BE2C (cell line): ENCODE measurements at regions not wholly inside any gene's neighbourhood (a gene's known extent, or its start where the extent isn't known, plus 50 kb on each side); places are given as distances from the start of the nearest gene placed in this dataset.

Experiments used
- DNase-seq: peaks from one replicate; pipeline ENCODE4 v3.0.0-alpha.2; 2020
- H3K27me3 ChIP-seq: fragments of 250-450 bp; sonication (Bioruptor Pico); 2 replicates; pipeline ENCODE4 v1.5.1; 2020; ENCODE audit warnings: mild to moderate bottlenecking
- H3K36me3 ChIP-seq: fragments of 250-450 bp; sonication (Bioruptor Pico); 2 replicates; pipeline ENCODE4 v1.5.1; 2020; ENCODE audit warnings: mild to moderate bottlenecking
- H3K4me1 ChIP-seq: fragments of 250-450 bp; sonication (Bioruptor Pico); 2 replicates; pipeline ENCODE4 v1.5.1; 2020
- H3K4me3 ChIP-seq: 2 replicates; pipeline ENCODE4 v1.5.1; 2011; ENCODE audit warnings: low read depth, low read length
- H3K9me3 ChIP-seq: fragments of 250-450 bp; sonication (Bioruptor Pico); 2 replicates; pipeline ENCODE4 v1.5.1; 2020
- TF ChIP-seq, protein P1 (sequence below): IDR thresholded peaks from 2 replicates; pipeline ENCODE4 v1.5.1; 2012; ENCODE audit warnings: mild to moderate bottlenecking, low read depth, low read length

- H3K9me3 ChIP-seq = no peaks in the 10 kb centered on the region
- H3K4me1 ChIP-seq = no peaks in the 10 kb centered on the region
- no peak for DNase-seq
- TF ChIP-seq, protein P1, sequence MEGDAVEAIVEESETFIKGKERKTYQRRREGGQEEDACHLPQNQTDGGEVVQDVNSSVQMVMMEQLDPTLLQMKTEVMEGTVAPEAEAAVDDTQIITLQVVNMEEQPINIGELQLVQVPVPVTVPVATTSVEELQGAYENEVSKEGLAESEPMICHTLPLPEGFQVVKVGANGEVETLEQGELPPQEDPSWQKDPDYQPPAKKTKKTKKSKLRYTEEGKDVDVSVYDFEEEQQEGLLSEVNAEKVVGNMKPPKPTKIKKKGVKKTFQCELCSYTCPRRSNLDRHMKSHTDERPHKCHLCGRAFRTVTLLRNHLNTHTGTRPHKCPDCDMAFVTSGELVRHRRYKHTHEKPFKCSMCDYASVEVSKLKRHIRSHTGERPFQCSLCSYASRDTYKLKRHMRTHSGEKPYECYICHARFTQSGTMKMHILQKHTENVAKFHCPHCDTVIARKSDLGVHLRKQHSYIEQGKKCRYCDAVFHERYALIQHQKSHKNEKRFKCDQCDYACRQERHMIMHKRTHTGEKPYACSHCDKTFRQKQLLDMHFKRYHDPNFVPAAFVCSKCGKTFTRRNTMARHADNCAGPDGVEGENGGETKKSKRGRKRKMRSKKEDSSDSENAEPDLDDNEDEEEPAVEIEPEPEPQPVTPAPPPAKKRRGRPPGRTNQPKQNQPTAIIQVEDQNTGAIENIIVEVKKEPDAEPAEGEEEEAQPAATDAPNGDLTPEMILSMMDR = no peak
- no peak overlapping the region for H3K4me3 ChIP-seq
- H3K36me3 ChIP-seq = no peaks in the 10 kb centered on the region
- no peaks in the 10 kb centered on the region for H3K27me3 ChIP-seq
Observed at GRCh38 chr12:115691123-115691522, 586.4 kb downstream of the MED13L start.

GRCh38 chr12:115687094-115687493 is 590.4 kb downstream of the MED13L start:
- no peaks in the 10 kb centered on the region for H3K4me1 ChIP-seq
- no peak overlapping the region for H3K4me3 ChIP-seq
- H3K36me3 ChIP-seq = no peaks in the 10 kb centered on the region
- TF ChIP-seq, protein P1 = no peak
- no peaks in the 10 kb centered on the region for H3K27me3 ChIP-seq
- no peaks in the 10 kb centered on the region for H3K9me3 ChIP-seq
- no peak for DNase-seq

DNA sequence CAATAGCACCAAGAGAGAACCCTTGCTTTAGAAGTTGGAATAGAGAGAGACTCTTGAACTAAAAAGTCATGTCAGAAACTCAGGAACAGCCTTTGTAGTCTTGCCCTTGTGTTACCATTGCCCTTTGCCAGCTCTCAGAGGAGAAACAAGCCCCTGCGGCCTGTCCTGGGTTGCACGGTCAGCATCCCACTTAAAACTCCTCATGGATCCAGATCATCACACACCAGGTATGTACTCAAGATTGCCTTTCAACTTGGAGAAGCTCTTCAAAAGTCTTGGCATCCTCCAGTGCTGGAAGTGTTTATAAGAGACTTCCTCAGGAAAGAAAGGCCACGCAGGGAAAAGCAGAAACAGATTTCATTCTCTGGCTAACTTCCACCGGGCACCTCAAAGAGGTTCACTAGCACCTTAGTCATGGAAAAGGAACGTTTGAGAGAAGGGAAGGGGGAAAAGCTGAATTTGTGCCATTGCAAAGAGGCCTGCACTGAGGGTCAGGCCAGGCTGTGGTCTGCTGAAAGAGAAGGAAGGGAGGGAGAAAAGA is 594.2 kb downstream of the MED13L start:
- Histone ChIP-seq H3K4me3 (no peak overlapping the region), H3K4me1 (no peaks in the 10 kb centered on the region), H3K9me3 (no peaks in the 10 kb centered on the region), H3K36me3 (no peaks in the 10 kb centered on the region), H3K27me3 (no peaks in the 10 kb centered on the region)
- TF ChIP-seq, protein P1 = no peak
- no peak for DNase-seq

DNA sequence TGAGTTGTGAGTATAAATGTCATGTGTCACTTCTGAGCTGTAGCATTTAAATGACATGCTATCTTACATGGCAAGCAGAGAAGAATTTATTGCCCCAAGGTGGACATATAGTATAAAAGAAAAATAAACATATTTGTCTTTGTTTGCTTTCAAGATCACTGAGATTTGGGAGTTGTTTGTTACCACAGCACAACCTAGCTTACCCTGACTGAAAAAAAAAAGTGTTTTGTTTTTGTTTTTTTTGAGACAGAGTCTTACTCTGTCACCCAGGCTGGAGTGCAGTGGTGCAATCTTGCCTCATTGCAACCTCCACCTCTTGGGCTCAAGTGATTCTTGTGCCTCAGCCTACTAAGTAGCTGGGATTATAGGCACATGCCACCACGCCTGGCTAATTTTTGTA is 596.5 kb downstream of the MED13L start:
- no peaks in the 10 kb centered on the region for H3K27me3 ChIP-seq
- peaks cover 6% of the 10 kb centered on the region for H3K9me3 ChIP-seq
- H3K4me3 ChIP-seq = no peak overlapping the region
- TF ChIP-seq, protein P1 = no peak
- no peaks in the 10 kb centered on the region for H3K4me1 ChIP-seq
- DNase-seq = no peak
- H3K36me3 ChIP-seq = no peaks in the 10 kb centered on the region

GRCh38 chr12:115672506-115673080 is 604.9 kb downstream of the MED13L start:
- peaks cover 6% of the 10 kb centered on the region for H3K9me3 ChIP-seq
- no peaks in the 10 kb centered on the region for H3K27me3 ChIP-seq
- H3K36me3 ChIP-seq = no peaks in the 10 kb centered on the region
- no peak for DNase-seq
- H3K4me3 ChIP-seq = no peak overlapping the region
- TF ChIP-seq, protein P1 = no peak
- H3K4me1 ChIP-seq = no peaks in the 10 kb centered on the region

DNA sequence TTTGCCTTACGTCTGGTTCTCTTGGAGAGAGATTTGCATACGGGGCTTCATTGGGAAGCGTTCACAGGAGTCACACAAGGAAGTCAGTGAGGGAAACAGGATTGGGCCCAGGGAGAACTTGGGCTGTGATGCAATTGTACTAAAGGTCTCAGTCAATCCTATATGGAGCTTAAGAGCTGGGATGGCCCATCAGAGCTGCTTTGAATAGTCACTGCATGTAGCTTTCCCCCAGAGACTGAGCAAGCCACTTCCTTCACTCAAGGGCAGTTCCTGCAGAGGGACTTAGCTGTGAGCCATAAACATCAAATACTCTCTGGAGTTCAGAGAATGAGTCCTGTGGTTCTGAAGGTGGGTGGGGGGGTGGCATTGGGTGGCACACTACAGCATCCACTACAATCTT is 605.4 kb downstream of the MED13L start:
- Histone ChIP-seq H3K27me3 (no peaks in the 10 kb centered on the region), H3K4me3 (no peak overlapping the region), H3K4me1 (no peaks in the 10 kb centered on the region), H3K9me3 (peaks cover 6% of the 10 kb centered on the region), H3K36me3 (no peaks in the 10 kb centered on the region)
- TF ChIP-seq, protein P1 = no peak
- no peak for DNase-seq
